ENCODE measurements at regions not wholly inside any gene's neighbourhood (a gene's known extent, or its start where the extent isn't known, plus 50 kb on each side); places are given as distances from the start of the nearest gene placed in this dataset.
A peak's percentile ranks its signal among the peaks of the same experiment; 100 is the strongest.

- Mint-ChIP-seq H3K4me3 (no peak overlapping the region), H3K9me3 (peaks cover 5% of the 10 kb centered on the region)
- no peak for TF ChIP-seq CTCF (IDR thresholded peaks at IDR 0.05; ENCODE audit: unreplicated experiment in 3 of 3)
Observed at GRCh38 chr10:124156524-124157260, 63.3 kb upstream of the CHST15 start.

GRCh38 chr10:124155781-124156435, 62.5 kb upstream of the CHST15 start:
- TF ChIP-seq CTCF (IDR thresholded peaks at IDR 0.05; ENCODE audit: unreplicated experiment in 3 of 3): no peak
- Mint-ChIP-seq H3K4me3 (peak overlapping the region in 1 of 3 experiments; percentile 42), H3K36me3 (ENCODE audit: low read depth) (no peaks in the 10 kb centered on the region), H3K27me3 (ENCODE audit: low read depth) (peaks cover 16% of the 10 kb centered on the region), H3K27ac (peak overlapping the region in 2 of 3 experiments; percentile 9 to 69), H3K4me1 (peaks cover 38% of the 10 kb centered on the region), H3K9me3 (peaks cover 5% of the 10 kb centered on the region)

More at GRCh38 chr10:124156524-124157260, 63.3 kb upstream of the CHST15 start:
- Mint-ChIP-seq H3K36me3 (ENCODE audit: low read depth) (no peaks in the 10 kb centered on the region), H3K4me1 (peaks cover 36% of the 10 kb centered on the region), H3K27me3 (ENCODE audit: low read depth) (peaks cover 16% of the 10 kb centered on the region), H3K27ac (peak overlapping the region; percentile 37 to 82 (median 63))

- TF ChIP-seq CTCF (IDR thresholded peaks at IDR 0.05; ENCODE audit: unreplicated experiment in 3 of 3): no peak
- no peak overlapping the region for H3K27ac Mint-ChIP-seq
- peaks cover 52% of the 10 kb centered on the region for H3K4me1 Mint-ChIP-seq
- peaks cover 9% of the 10 kb centered on the region for H3K27me3 Mint-ChIP-seq (ENCODE audit: low read depth)
- no peaks in the 10 kb centered on the region for H3K36me3 Mint-ChIP-seq (ENCODE audit: low read depth)
- H3K4me3 Mint-ChIP-seq: no peak overlapping the region
- H3K9me3 Mint-ChIP-seq: peaks cover 5% of the 10 kb centered on the region
Observed at GRCh38 chr10:124153023-124153826, 59.8 kb upstream of the CHST15 start.

GRCh38 chr10:124152139-124153022, 59.0 kb upstream of the CHST15 start:
- Mint-ChIP-seq H3K9me3 (no peaks in the 10 kb centered on the region), H3K36me3 (ENCODE audit: low read depth) (no peaks in the 10 kb centered on the region), H3K27ac (no peak overlapping the region), H3K4me3 (no peak overlapping the region), H3K4me1 (peaks cover 53% of the 10 kb centered on the region), H3K27me3 (ENCODE audit: low read depth) (peaks cover 2% of the 10 kb centered on the region)
- TF ChIP-seq CTCF (IDR thresholded peaks at IDR 0.05; ENCODE audit: unreplicated experiment in 3 of 3): no peak

GRCh38 chr10:124151466-124152095, 58.2 kb upstream of the CHST15 start:
- H3K4me1 Mint-ChIP-seq: peaks cover 48% of the 10 kb centered on the region
- no peak for TF ChIP-seq CTCF (IDR thresholded peaks at IDR 0.05; ENCODE audit: unreplicated experiment in 3 of 3)
- H3K9me3 Mint-ChIP-seq: no peaks in the 10 kb centered on the region
- no peaks in the 10 kb centered on the region for H3K27me3 Mint-ChIP-seq (ENCODE audit: low read depth)
- no peak overlapping the region for H3K4me3 Mint-ChIP-seq
- H3K36me3 Mint-ChIP-seq (ENCODE audit: low read depth): no peaks in the 10 kb centered on the region
- H3K27ac Mint-ChIP-seq: peak overlapping the region; percentile 11 to 28 (median 17)

All from nephron (organoid).